GM20000 (cell line): ENCODE measurements at regions not wholly inside any gene's neighbourhood (a gene's known extent, or its start where the extent isn't known, plus 50 kb on each side); places are given as distances from the start of the nearest gene placed in this dataset.

Experiments used
- DNase-seq: peaks from one replicate; pipeline ENCODE4 v3.0.0; 2012; ENCODE audit warnings: low spot score
- CTCF ChIP-seq: IDR thresholded peaks from 2 replicates; pipeline ENCODE4 v1.5.1; 2012; ENCODE audit warnings: mild to moderate bottlenecking, control low read depth; ENCODE audit errors: extremely low read depth, missing control alignments

- DNase-seq: no peak
- no peak for TF ChIP-seq CTCF
Measured at GRCh38 chr17:5843366-5844026, 226.7 kb upstream of the WSCD1 start.

DNA sequence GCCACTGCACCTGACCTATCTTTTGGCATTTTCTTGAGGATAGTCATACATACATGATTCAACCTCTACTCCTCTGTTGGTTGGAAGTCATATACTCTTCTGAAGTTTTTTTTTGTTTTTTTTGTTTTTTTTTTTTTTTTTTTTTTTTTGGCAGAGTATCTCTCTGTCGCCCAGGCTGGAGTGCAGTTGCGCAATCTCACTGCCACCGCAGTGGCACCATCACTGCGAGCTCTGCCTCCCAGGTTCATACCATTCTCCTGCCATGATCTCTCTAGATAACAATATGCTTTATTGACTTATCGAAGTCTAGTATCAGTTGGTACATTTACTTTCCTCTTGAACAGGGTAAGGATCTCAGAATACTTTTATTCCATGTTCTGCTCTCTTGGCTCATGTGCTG, 224.2 kb upstream of the WSCD1 start:
- DNase-seq: no peak

DNA sequence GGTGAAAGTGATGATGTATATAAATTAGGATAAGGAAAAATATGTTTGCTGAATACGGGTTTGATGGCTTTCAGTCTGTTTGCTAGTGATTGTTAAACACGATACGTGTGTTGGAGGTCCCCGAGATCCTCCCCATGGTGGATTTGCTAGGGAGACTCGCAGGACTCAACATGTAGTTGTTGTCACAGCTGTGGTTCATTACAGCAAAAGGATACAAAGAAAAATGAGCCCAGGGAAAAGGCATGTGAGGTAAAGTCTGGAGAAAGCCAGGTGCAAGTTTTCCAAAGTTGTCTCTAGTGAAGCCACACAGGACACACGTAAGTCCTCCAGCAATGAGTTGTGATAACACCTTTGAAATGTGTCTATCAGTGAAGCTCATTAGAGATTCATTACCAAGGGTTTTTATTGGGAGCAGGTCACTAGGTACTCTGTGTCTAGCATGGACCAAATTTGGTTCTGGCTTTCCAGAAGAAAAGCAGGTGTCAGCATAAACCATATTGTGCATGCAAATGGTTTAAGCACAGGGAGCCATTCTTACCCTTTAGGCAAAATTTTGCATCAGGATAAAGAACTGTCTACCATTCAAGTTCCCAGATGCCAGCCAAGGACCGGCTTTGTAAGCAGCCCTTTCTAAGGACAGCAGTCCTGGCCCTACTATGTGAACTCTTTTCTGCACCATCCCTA, 215.2 kb upstream of the WSCD1 start:
- DNase-seq: no peak
- no peak for TF ChIP-seq CTCF

More for the DNA sequence above, 224.2 kb upstream of the WSCD1 start:
- no peak for TF ChIP-seq CTCF

GRCh38 chr17:5861246-5861645, 208.9 kb upstream of the WSCD1 start:
- no peak for TF ChIP-seq CTCF
- DNase-seq: no peak

- no peak for TF ChIP-seq CTCF
- DNase-seq: no peak
Measured at GRCh38 chr17:5861854-5862253, 208.3 kb upstream of the WSCD1 start.

- DNase-seq: no peak
- no peak for TF ChIP-seq CTCF
Measured at GRCh38 chr17:5862395-5862794, 207.8 kb upstream of the WSCD1 start.

DNA sequence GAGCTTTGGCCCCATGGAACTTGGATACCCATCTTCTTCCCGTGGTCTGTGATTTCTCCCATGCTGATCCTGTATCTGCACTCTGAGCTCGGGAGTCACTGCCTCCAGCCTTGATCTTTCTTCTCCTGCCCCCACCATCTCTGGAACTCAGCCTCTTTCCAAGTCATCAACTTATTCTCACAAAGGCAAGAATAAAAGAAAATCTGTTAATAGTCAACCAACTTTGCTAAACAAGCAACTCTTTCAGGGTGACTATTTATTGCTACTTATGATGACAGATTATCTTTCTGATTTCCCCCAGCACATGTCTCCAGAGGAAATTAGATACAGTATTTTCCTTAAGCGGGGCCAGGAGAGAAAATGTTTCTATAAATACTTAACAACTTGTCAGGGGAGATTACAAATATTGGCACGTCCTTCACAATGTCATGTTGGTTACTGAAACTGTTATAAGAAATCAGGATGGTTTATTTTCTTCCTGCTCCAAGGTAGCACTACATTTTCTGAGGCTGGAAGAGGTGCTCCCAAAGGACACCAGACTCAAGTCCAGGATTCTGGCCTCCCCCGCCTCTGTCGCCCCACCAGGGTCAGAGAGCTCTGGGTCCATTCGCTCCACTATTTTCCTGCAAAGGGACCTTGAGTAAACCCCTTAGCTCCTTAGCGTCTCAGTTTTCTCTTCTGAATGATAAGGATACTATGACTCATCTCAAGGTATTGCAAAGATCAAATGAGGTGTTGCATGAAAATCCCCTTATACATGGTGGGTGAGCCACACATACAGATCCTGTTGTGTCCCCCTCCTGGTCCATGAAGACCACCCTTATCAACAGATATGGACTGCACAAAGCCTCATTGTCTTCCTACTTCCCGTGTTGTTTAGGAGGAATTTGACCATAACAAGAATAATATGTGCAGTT, 205.2 kb upstream of the WSCD1 start:
- DNase-seq: no peak
- TF ChIP-seq CTCF: no peak
